ENCODE measurements at regions not wholly inside any gene's neighbourhood (a gene's known extent, or its start where the extent isn't known, plus 50 kb on each side); places are given as distances from the start of the nearest gene placed in this dataset.

GRCh38 chr2:16151281-16151570, 210.9 kb downstream of the MYCN start:
- Mint-ChIP-seq H3K4me3 (ENCODE audit: unreplicated experiment) (no peak overlapping the region), H3K27ac (ENCODE audit: unreplicated experiment) (no peak overlapping the region), H3K36me3 (ENCODE audit: unreplicated experiment) (no peaks in the 10 kb centered on the region), H3K9me3 (ENCODE audit: unreplicated experiment) (no peaks in the 10 kb centered on the region), H3K4me1 (ENCODE audit: low read depth, unreplicated experiment) (no peaks in the 10 kb centered on the region), H3K27me3 (ENCODE audit: unreplicated experiment) (peaks cover 9% of the 10 kb centered on the region)
- no peak for DNase-seq
- TF ChIP-seq CTCF (IDR thresholded peaks at IDR 0.05; ENCODE audit: partially characterized antibody, unreplicated experiment): no peak

GRCh38 chr2:16150456-16151280, 210.3 kb downstream of the MYCN start:
- TF ChIP-seq CTCF (IDR thresholded peaks at IDR 0.05; ENCODE audit: partially characterized antibody, unreplicated experiment): no peak
- H3K36me3 Mint-ChIP-seq (ENCODE audit: unreplicated experiment): no peaks in the 10 kb centered on the region
- H3K27me3 Mint-ChIP-seq (ENCODE audit: unreplicated experiment): peaks cover 9% of the 10 kb centered on the region
- no peak overlapping the region for H3K27ac Mint-ChIP-seq (ENCODE audit: unreplicated experiment)
- H3K4me3 Mint-ChIP-seq (ENCODE audit: unreplicated experiment): no peak overlapping the region
- H3K4me1 Mint-ChIP-seq (ENCODE audit: low read depth, unreplicated experiment): no peaks in the 10 kb centered on the region
- no peaks in the 10 kb centered on the region for H3K9me3 Mint-ChIP-seq (ENCODE audit: unreplicated experiment)
- DNase-seq: no peak

- Mint-ChIP-seq H3K4me1 (ENCODE audit: low read depth, unreplicated experiment) (no peaks in the 10 kb centered on the region), H3K27ac (ENCODE audit: unreplicated experiment) (no peak overlapping the region), H3K36me3 (ENCODE audit: unreplicated experiment) (no peaks in the 10 kb centered on the region), H3K9me3 (ENCODE audit: unreplicated experiment) (no peaks in the 10 kb centered on the region), H3K27me3 (ENCODE audit: unreplicated experiment) (peaks cover 9% of the 10 kb centered on the region), H3K4me3 (ENCODE audit: unreplicated experiment) (no peak overlapping the region)
- no peak for TF ChIP-seq CTCF (IDR thresholded peaks at IDR 0.05; ENCODE audit: partially characterized antibody, unreplicated experiment)
- no peak for DNase-seq
These were observed 209.2 kb downstream of the MYCN start for GRCh38 chr2:16149349-16150243.

- Mint-ChIP-seq H3K4me3 (ENCODE audit: unreplicated experiment) (no peak overlapping the region), H3K27ac (ENCODE audit: unreplicated experiment) (no peak overlapping the region), H3K36me3 (ENCODE audit: unreplicated experiment) (no peaks in the 10 kb centered on the region), H3K9me3 (ENCODE audit: unreplicated experiment) (no peaks in the 10 kb centered on the region), H3K27me3 (ENCODE audit: unreplicated experiment) (peaks cover 5% of the 10 kb centered on the region), H3K4me1 (ENCODE audit: low read depth, unreplicated experiment) (no peaks in the 10 kb centered on the region)
- no peak for DNase-seq
- no peak for TF ChIP-seq CTCF (IDR thresholded peaks at IDR 0.05; ENCODE audit: partially characterized antibody, unreplicated experiment)
These were observed 208.4 kb downstream of the MYCN start for GRCh38 chr2:16148632-16149348.
